ENCODE measurements at regions not wholly inside any gene's neighbourhood (a gene's known extent, or its start where the extent isn't known, plus 50 kb on each side); places are given as distances from the start of the nearest gene placed in this dataset.

GRCh38 chr2:133655610-133656009, 87.3 kb upstream of the NCKAP5 start:
- TF ChIP-seq POLR2A (IDR thresholded peaks at IDR 0.05; ENCODE audit: control extremely low read depth in 1 of 2, low read depth in 2 of 2, low read length in 2 of 2) (no peak), SP1 (IDR thresholded peaks at IDR 0.05; ENCODE audit: low read depth, low read length) (no peak), POLR2AphosphoS5 (IDR thresholded peaks at IDR 0.05; ENCODE audit: low read depth, low read length) (no peak), YY1 (IDR thresholded peaks at IDR 0.05; ENCODE audit: low read depth, low read length) (no peak), ATF3 (IDR thresholded peaks at IDR 0.05; ENCODE audit: insufficient read depth, low read depth, low read length) (no peak), CBX5 (IDR thresholded peaks at IDR 0.05; ENCODE audit: low read depth, low read length) (no peak), CTCF (IDR thresholded peaks at IDR 0.05; ENCODE audit: control extremely low read depth in 1 of 3, insufficient read depth in 1 of 3, low read depth in 1 of 3, low read length in 3 of 3) (no peak), JUN (IDR thresholded peaks at IDR 0.05; ENCODE audit: low read depth, low read length) (no peak), TCF12 (IDR thresholded peaks at IDR 0.05; ENCODE audit: low read depth, low read length) (no peak), TEAD4 (IDR thresholded peaks at IDR 0.05; ENCODE audit: low read depth, low read length) (no peak), RAD21 (IDR thresholded peaks at IDR 0.05 in 1 of 2, conservative IDR thresholded peaks at IDR 0.05 in 1 of 2; ENCODE audit: low read depth in 2 of 2, low read length in 2 of 2) (no peak), JUND (IDR thresholded peaks at IDR 0.05; ENCODE audit: low read length) (no peak), NRF1 (IDR thresholded peaks at IDR 0.05; ENCODE audit: low read depth, low read length) (no peak), USF2 (IDR thresholded peaks at IDR 0.05; ENCODE audit: low read length) (no peak)

Data from H1 (cell line).